HL-60 (cell line): ENCODE measurements at regions not wholly inside any gene's neighbourhood (a gene's known extent, or its start where the extent isn't known, plus 50 kb on each side); places are given as distances from the start of the nearest gene placed in this dataset.

ENCODE experiments used
- DNase-seq, 2 experiments: peaks; one replicate each; pipeline ENCODE4 v3.0.0-alpha.2; 2010 to 2020; ENCODE audit warnings: low read depth in 1 of 2, low spot score in 1 of 2
- H3K27ac ChIP-seq: fragments of 250-450 bp; sonication (Bioruptor Pico); replicated peaks from 2 replicates; pipeline ENCODE4 v1.5.1; 2020; ENCODE audit warnings: mild to moderate bottlenecking, moderate library complexity
- H3K27me3 ChIP-seq: fragments of 250-450 bp; sonication (Bioruptor Pico); 2 replicates; pipeline ENCODE4 v1.5.1; 2021; ENCODE audit warnings: mild to moderate bottlenecking, moderate library complexity; ENCODE audit not compliant: insufficient read depth, poor library complexity, severe bottlenecking
- H3K4me3 ChIP-seq: replicated peaks from 2 replicates; pipeline ENCODE4 v1.5.1; 2011; ENCODE audit warnings: mild to moderate bottlenecking, control low read depth, low read length; ENCODE audit not compliant: insufficient read depth
- CTCF ChIP-seq: IDR thresholded peaks from one replicate; pipeline ENCODE4 v1.5.1; 2011; ENCODE audit warnings: low read length, control low read depth, inconsistent platforms; ENCODE audit not compliant: insufficient read depth
- SPI1 ChIP-seq: IDR thresholded peaks from 2 replicates; pipeline ENCODE4 v1.6.1; 2012; ENCODE audit warnings: low read depth, mild to moderate bottlenecking, borderline replicate concordance

- TF ChIP-seq CTCF: no peak
- no peak for TF ChIP-seq SPI1
- H3K27ac ChIP-seq: no peak overlapping the region
- no peaks in the 10 kb centered on the region for H3K27me3 ChIP-seq
- no peak for DNase-seq
- no peak overlapping the region for H3K4me3 ChIP-seq
Measured at GRCh38 chr18:72601481-72601880, 57.3 kb upstream of the CBLN2 start.
